HG03159 (cell line): ENCODE measurements at regions not wholly inside any gene's neighbourhood (a gene's known extent, or its start where the extent isn't known, plus 50 kb on each side); places are given as distances from the start of the nearest gene placed in this dataset.

ENCODE experiments used
- ATAC-seq: cut with Tn5 transposase; IDR thresholded peaks from one replicate; pipeline ENCODE4 v1.9.1; 2021; ENCODE audit warnings: mild to moderate bottlenecking, moderate library complexity; ENCODE audit not compliant: unreplicated experiment

- no peak for ATAC-seq
Measured at GRCh38 chr1:80064524-80064923, 1058.0 kb upstream of the ADGRL4 start.

GRCh38 chr1:80059940-80060339 is 1053.4 kb upstream of the ADGRL4 start:
- no peak for ATAC-seq

GRCh38 chr1:80056179-80056578 is 1049.6 kb upstream of the ADGRL4 start:
- ATAC-seq, result no peak

- ATAC-seq, result no peak
Measured at GRCh38 chr1:80054129-80054528, 1047.6 kb upstream of the ADGRL4 start.

GRCh38 chr1:80053613-80054012 is 1047.1 kb upstream of the ADGRL4 start:
- no peak for ATAC-seq

GRCh38 chr1:80050523-80050922 is 1044.0 kb upstream of the ADGRL4 start:
- no peak for ATAC-seq

GRCh38 chr1:80050085-80050484 is 1043.6 kb upstream of the ADGRL4 start:
- ATAC-seq, result no peak

GRCh38 chr1:80048716-80049115 is 1042.2 kb upstream of the ADGRL4 start:
- ATAC-seq, result no peak

- no peak for ATAC-seq
Measured at GRCh38 chr1:80047791-80048190, 1041.3 kb upstream of the ADGRL4 start.

GRCh38 chr1:80044662-80045061 is 1038.1 kb upstream of the ADGRL4 start:
- no peak for ATAC-seq

GRCh38 chr1:80036690-80037432 is 1030.3 kb upstream of the ADGRL4 start:
- no peak for ATAC-seq

GRCh38 chr1:80023358-80023757 is 1016.8 kb upstream of the ADGRL4 start:
- no peak for ATAC-seq

- ATAC-seq, result no peak
Measured at GRCh38 chr1:80021891-80022290, 1015.4 kb upstream of the ADGRL4 start.

- no peak for ATAC-seq
Measured at GRCh38 chr1:80018348-80018747, 1011.8 kb upstream of the ADGRL4 start.

GRCh38 chr1:80008934-80009333 is 1002.4 kb upstream of the ADGRL4 start:
- ATAC-seq, result no peak

- ATAC-seq, result no peak
Measured at GRCh38 chr1:80003250-80003649, 996.7 kb upstream of the ADGRL4 start.

GRCh38 chr1:79988401-79988800 is 981.9 kb upstream of the ADGRL4 start:
- ATAC-seq, result no peak

- no peak for ATAC-seq
Measured at GRCh38 chr1:79982211-79982610, 975.7 kb upstream of the ADGRL4 start.

- ATAC-seq, result no peak
Measured at GRCh38 chr1:79981481-79981880, 975.0 kb upstream of the ADGRL4 start.

- ATAC-seq, result no peak
Measured at GRCh38 chr1:79979346-79979745, 972.8 kb upstream of the ADGRL4 start.

- ATAC-seq, result no peak
Measured at GRCh38 chr1:79976287-79976686, 969.8 kb upstream of the ADGRL4 start.

- no peak for ATAC-seq
Measured at GRCh38 chr1:79974659-79975058, 968.1 kb upstream of the ADGRL4 start.

- ATAC-seq, result no peak
Measured at GRCh38 chr1:79969886-79970285, 963.4 kb upstream of the ADGRL4 start.
